A549 (cell line): ENCODE measurements at regions not wholly inside any gene's neighbourhood (a gene's known extent, or its start where the extent isn't known, plus 50 kb on each side); places are given as distances from the start of the nearest gene placed in this dataset.

Source experiments
- ATAC-seq, 2 experiments: fragments of 200-7000 bp in 1 of 2; fragments of >200 bp in 1 of 2; cut with Nextera tagmentation in 1 of 2; cut with Tn5 transposase in 1 of 2; 3 replicates each; pipeline versions ENCODE4 v1.8.0 to v1.9.1; 2018 to 2020; ENCODE audit warnings: mild to moderate bottlenecking in 1 of 2, moderate library complexity in 1 of 2
- CTCF ChIA-PET: fragments of 300-600 bp; sonication (Branson Sonifier 250); formaldehyde crosslinking; extraction: SDS; loops from one replicate; lab custom pipeline; 2021; ENCODE audit warnings: antibody characterized with exemption, inconsistent platforms; lab: Yijun Ruan, JAX
- POLR2A ChIA-PET: fragments of 350-600 bp; formaldehyde crosslinking; extraction: SDS; loops from one replicate; lab custom pipeline; 2021; ENCODE audit warnings: antibody characterized with exemption, inconsistent platforms; lab: Yijun Ruan, JAX
- DNase-seq, 2 experiments: peaks; one replicate each; pipeline versions ENCODE4 v3.0.0 to v3.0.0-alpha.2; 2011 to 2016; ENCODE audit warnings: low read depth in 1 of 2, low spot score in 1 of 2
- FAIRE-seq: peaks from 2 replicates; lab custom pipeline; 2011; peaks lifted over from hg19 to GRCh38; lab: Jason Lieb, UNC
- H3K27ac ChIP-seq, 2 experiments: fragments of >200 bp; sonication (Bioruptor Twin); formaldehyde crosslinking; 3 replicates each; pipeline ENCODE4 v1.5.1; 2016 to 2017
- H3K4me1 ChIP-seq: fragments of >200 bp; sonication (Bioruptor Twin); formaldehyde crosslinking; 3 replicates; pipeline ENCODE4 v1.6.1; 2016
- H3K4me2 ChIP-seq: fragments of >200 bp; sonication (Bioruptor Twin); formaldehyde crosslinking; 3 replicates; pipeline ENCODE4 v1.6.1; 2016
- H3K4me3 ChIP-seq: fragments of >200 bp; sonication (Bioruptor Twin); formaldehyde crosslinking; 3 replicates; pipeline ENCODE4 v1.5.1; 2016
- H3K9me3 ChIP-seq: fragments of >200 bp; sonication (Bioruptor Twin); formaldehyde crosslinking; 3 replicates; pipeline ENCODE4 v1.6.1; 2016
- BCL3 ChIP-seq: fragments of >200 bp; sonication (Bioruptor Twin); formaldehyde crosslinking; IDR thresholded peaks from 3 replicates; pipeline ENCODE4 v1.6.1; 2016
- BHLHE40 ChIP-seq: IDR thresholded peaks from 2 replicates; pipeline ENCODE4 v1.6.1; 2012; ENCODE audit warnings: low read depth, low read length, inconsistent platforms
- CBX2 ChIP-seq: fragments of 200-600 bp; sonication (generic); IDR thresholded peaks from 2 replicates; pipeline ENCODE4 v1.6.1; 2016; ENCODE audit warnings: low read depth, mild to moderate bottlenecking, borderline replicate concordance
- CHD2 ChIP-seq: fragments of 150-350 bp; IDR thresholded peaks from 2 replicates; pipeline ENCODE4 v1.6.1; 2014; ENCODE audit warnings: low read length; ENCODE audit not compliant: partially characterized antibody
- EP300 ChIP-seq, 2 experiments: fragments of >200 bp; sonication (Bioruptor Twin); formaldehyde crosslinking; IDR thresholded peaks; 2 replicates in 1 of 2; 3 replicates in 1 of 2; pipeline ENCODE4 v1.6.1; 2016 to 2017
- FOSB ChIP-seq: fragments of 250-450 bp; sonication (Bioruptor Pico); IDR thresholded peaks from 2 replicates; pipeline ENCODE4 v1.5.0; 2020; ENCODE audit warnings: mild to moderate bottlenecking, moderate library complexity
- GATA3 ChIP-seq: IDR thresholded peaks from 2 replicates; pipeline ENCODE4 v1.6.1; 2012; ENCODE audit warnings: borderline replicate concordance
- HOXB5 ChIP-seq: fragments of 250-450 bp; sonication (Bioruptor Pico); IDR thresholded peaks from 2 replicates; pipeline ENCODE4 v1.5.0; 2020; ENCODE audit warnings: mild to moderate bottlenecking, moderate library complexity
- MAZ ChIP-seq: fragments of 150-350 bp; IDR thresholded peaks from 2 replicates; pipeline ENCODE4 v1.6.1; 2014; ENCODE audit warnings: antibody characterized with exemption, low read depth, low read length, borderline replicate concordance
- PBX3 ChIP-seq: IDR thresholded peaks from 2 replicates; pipeline ENCODE4 v1.6.1; 2012
- POLR2A ChIP-seq: IDR thresholded peaks from 2 replicates; pipeline ENCODE4 v1.6.1; 2012; ENCODE audit warnings: mild to moderate bottlenecking, low read length
- RFX5 ChIP-seq: fragments of 450-650 bp; IDR thresholded peaks from 2 replicates; pipeline ENCODE4 v1.7.1; 2014; ENCODE audit warnings: antibody characterized with exemption, mild to moderate bottlenecking, moderate library complexity
- RNF2 ChIP-seq: fragments of 200-600 bp; sonication (generic); IDR thresholded peaks from 2 replicates; pipeline ENCODE4 v1.6.1; 2016; ENCODE audit warnings: low read depth, mild to moderate bottlenecking, antibody characterized with exemption, moderate library complexity, borderline replicate concordance
- SMC3 ChIP-seq: fragments of >200 bp; sonication (Bioruptor Twin); formaldehyde crosslinking; IDR thresholded peaks from 3 replicates; pipeline ENCODE4 v1.6.1; 2018; ENCODE audit warnings: inconsistent platforms
- SREBF2 ChIP-seq: fragments of 450-650 bp; IDR thresholded peaks from 2 replicates; pipeline ENCODE4 v1.6.1; 2014; ENCODE audit warnings: mild to moderate bottlenecking, moderate library complexity
- TFCP2L1 ChIP-seq: fragments of 250-450 bp; sonication (Bioruptor Pico); IDR thresholded peaks from 2 replicates; pipeline ENCODE4 v1.5.0; 2021; ENCODE audit warnings: mild to moderate bottlenecking
- ZNF302 ChIP-seq: fragments of 250-450 bp; sonication (Bioruptor Pico); IDR thresholded peaks from 2 replicates; pipeline ENCODE4 v1.9.0; 2021; ENCODE audit warnings: inconsistent platforms, mild to moderate bottlenecking, moderate library complexity
- WGBS: methylation state at CpG from one replicate; pipeline ENCODE4 v1.1.6; 2017; ENCODE audit errors: missing lambda C conversion rate; 5-methylcytosine and 5-hydroxymethylcytosine counted together
- TF ChIP-seq, protein P1 (sequence below): fragments of >200 bp; sonication (Bioruptor Twin); formaldehyde crosslinking; IDR thresholded peaks from 3 replicates; pipeline ENCODE4 v1.5.1; 2016
- TF ChIP-seq, protein P2 (sequence below): fragments of 250-450 bp; sonication (Bioruptor Pico); IDR thresholded peaks from 2 replicates; pipeline ENCODE4 v1.5.0; 2021; ENCODE audit warnings: mild to moderate bottlenecking, moderate library complexity, borderline replicate concordance
- TF ChIP-seq, protein P3 (sequence below): fragments of >200 bp; sonication (Bioruptor Twin); formaldehyde crosslinking; IDR thresholded peaks from 2 replicates; pipeline ENCODE4 v1.6.1; 2016

- TF ChIP-seq ZNF302 (no peak), EP300 (IDR thresholded peaks at IDR 0.05) (no peak)
- TF ChIP-seq, all 56 proteins: peak for 0
- POLR2A ChIA-PET, result no interaction called here
- 66% methylated on average over 4 of the region's 4 CpGs for WGBS
- CTCF ChIA-PET, result no interaction called here
- Histone ChIP-seq H3K4me3 (no peak overlapping the region), H3K4me2 (no peak overlapping the region), H3K27ac (no peak overlapping the region), H3K9me3 (peaks cover 4% of the 10 kb centered on the region), H3K4me1 (no peaks in the 10 kb centered on the region)
- ATAC-seq (no peak), FAIRE-seq (no peak), DNase-seq (no peak)
Measured at GRCh38 chr12:93163260-93164036, 214.3 kb upstream of the NUDT4 start.

DNA sequence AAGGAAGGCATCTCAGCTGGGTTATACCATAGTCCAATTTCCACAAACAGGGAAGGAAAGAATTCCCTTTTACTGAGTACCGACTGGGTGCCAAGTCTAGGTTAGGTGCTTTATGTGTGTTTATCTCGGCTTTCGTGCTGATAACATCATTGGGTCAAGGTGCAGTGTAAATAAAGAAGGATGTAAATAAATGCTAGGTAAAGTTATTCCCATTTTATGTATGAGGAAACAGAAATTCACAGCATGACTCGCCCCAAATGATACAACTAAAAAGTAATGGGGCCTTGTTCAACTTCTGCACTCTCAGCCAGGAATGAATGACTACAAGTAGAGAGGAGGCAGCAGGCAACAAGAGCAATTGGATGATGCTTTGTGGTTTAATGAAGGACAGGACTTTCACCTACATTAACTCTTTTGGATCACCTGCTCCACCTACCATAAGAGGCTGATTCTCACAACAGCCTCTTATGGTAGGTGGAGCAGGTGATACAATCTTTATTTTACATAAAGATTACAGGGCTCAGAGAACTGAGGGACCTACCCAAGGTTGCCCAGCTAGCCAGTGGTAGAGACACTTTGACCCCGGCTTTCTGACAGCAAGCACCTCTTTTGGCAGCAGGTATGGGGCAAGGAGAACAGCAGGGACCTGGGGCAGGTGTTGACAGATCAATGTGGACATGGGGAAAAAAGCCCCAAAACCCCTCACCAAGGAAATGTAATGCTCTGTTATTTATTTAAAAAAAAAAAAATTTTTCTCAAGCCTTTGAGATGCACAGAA is 213.4 kb upstream of the NUDT4 start:
- WGBS, result 31% methylated on average over 5 of the region's 5 CpGs

DNA sequence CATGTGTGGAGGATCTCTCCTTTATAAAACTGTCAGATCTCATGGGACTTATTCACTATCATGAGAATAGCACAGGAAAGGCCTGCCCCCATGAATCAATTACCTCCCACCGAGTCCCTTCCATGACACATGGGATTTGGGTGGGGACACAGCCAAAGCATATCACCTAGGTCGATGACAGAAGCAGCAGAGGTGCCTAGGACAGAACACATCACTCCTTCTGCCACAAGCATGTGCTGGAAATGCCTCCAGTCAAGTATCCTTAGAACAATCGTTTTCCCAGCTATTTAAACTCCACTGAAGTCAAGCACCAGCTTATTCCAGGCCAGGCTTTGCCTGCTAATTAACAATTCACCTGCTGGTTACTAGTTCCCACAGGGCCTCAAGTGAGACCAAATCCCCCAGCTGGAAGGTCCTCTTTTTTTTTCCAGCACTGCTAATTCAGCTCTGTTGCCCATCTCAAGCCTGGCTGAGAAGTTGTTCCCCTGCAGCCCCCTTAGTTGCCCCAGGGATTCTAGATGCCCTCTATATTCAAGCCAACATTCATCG is 212.3 kb upstream of the NUDT4 start:
- DNase-seq (no peak), FAIRE-seq (no peak), ATAC-seq (no peak)
- no peaks in the 10 kb centered on the region for H3K4me1 ChIP-seq
- ChIA-PET POLR2A (no interaction called here), CTCF (no interaction called here)
- H3K9me3 ChIP-seq, result no peaks in the 10 kb centered on the region
- no peak overlapping the region for H3K4me3 ChIP-seq
- WGBS, result 35% methylated on average over 4 of the region's 4 CpGs
- no peak overlapping the region for H3K4me2 ChIP-seq
- no peak overlapping the region for H3K27ac ChIP-seq
- TF ChIP-seq SREBF2, result no peak
- TF ChIP-seq MAZ, result no peak
- TF ChIP-seq TFCP2L1 (CRISPR knock-in tag), result no peak
- no peak for TF ChIP-seq FOSB (CRISPR knock-in tag)
- TF ChIP-seq BHLHE40, result no peak
- TF ChIP-seq, protein P1, sequence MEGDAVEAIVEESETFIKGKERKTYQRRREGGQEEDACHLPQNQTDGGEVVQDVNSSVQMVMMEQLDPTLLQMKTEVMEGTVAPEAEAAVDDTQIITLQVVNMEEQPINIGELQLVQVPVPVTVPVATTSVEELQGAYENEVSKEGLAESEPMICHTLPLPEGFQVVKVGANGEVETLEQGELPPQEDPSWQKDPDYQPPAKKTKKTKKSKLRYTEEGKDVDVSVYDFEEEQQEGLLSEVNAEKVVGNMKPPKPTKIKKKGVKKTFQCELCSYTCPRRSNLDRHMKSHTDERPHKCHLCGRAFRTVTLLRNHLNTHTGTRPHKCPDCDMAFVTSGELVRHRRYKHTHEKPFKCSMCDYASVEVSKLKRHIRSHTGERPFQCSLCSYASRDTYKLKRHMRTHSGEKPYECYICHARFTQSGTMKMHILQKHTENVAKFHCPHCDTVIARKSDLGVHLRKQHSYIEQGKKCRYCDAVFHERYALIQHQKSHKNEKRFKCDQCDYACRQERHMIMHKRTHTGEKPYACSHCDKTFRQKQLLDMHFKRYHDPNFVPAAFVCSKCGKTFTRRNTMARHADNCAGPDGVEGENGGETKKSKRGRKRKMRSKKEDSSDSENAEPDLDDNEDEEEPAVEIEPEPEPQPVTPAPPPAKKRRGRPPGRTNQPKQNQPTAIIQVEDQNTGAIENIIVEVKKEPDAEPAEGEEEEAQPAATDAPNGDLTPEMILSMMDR, result no peak
- TF ChIP-seq GATA3, result no peak
- TF ChIP-seq, protein P2, sequence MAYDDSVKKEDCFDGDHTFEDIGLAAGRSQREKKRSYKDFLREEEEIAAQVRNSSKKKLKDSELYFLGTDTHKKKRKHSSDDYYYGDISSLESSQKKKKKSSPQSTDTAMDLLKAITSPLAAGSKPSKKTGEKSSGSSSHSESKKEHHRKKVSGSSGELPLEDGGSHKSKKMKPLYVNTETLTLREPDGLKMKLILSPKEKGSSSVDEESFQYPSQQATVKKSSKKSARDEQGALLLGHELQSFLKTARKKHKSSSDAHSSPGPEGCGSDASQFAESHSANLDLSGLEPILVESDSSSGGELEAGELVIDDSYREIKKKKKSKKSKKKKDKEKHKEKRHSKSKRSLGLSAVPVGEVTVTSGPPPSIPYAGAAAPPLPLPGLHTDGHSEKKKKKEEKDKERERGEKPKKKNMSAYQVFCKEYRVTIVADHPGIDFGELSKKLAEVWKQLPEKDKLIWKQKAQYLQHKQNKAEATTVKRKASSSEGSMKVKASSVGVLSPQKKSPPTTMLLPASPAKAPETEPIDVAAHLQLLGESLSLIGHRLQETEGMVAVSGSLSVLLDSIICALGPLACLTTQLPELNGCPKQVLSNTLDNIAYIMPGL, result no peak
- no peak for TF ChIP-seq CHD2
- no peak for TF ChIP-seq RNF2
- no peak for TF ChIP-seq POLR2A

More for the DNA sequence above, 213.4 kb upstream of the NUDT4 start:
- no peaks in the 10 kb centered on the region for H3K4me1 ChIP-seq
- no peak overlapping the region for H3K4me2 ChIP-seq
- no peak for FAIRE-seq
- H3K9me3 ChIP-seq, result no peaks in the 10 kb centered on the region
- H3K4me3 ChIP-seq, result no peak overlapping the region
- no peak for ATAC-seq
- ChIA-PET POLR2A (no interaction called here), CTCF (no interaction called here)
- TF ChIP-seq SMC3, result no peak
- TF ChIP-seq, protein P3, sequence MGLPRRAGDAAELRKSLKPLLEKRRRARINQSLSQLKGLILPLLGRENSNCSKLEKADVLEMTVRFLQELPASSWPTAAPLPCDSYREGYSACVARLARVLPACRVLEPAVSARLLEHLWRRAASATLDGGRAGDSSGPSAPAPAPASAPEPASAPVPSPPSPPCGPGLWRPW, result no peak
- TF ChIP-seq HOXB5, result no peak
- no peak for TF ChIP-seq PBX3
- no peak for TF ChIP-seq RFX5
- no peak for TF ChIP-seq CBX2
- no peak for TF ChIP-seq BCL3
- peak; percentile 46; the same call in 1 of the 2 replicates for TF ChIP-seq GATA3
- H3K27ac ChIP-seq, result no peak overlapping the region
- no peak for DNase-seq
